A673 (cell line): ENCODE measurements at regions not wholly inside any gene's neighbourhood (a gene's known extent, or its start where the extent isn't known, plus 50 kb on each side); places are given as distances from the start of the nearest gene placed in this dataset.

ENCODE experiments used
- BruUV-seq: library from RNA; stranded (reverse); fragments of 400-500 nt; replicated peaks from 2 replicates; lab custom pipeline; 2021; lab: Mats Ljungman, UMichigan
- CTCF ChIA-PET: fragments of 300-600 bp; sonication (Branson Sonifier 250); formaldehyde crosslinking; loops from one replicate; lab custom pipeline; 2022; ENCODE audit warnings: antibody characterized with exemption; lab: Charles Lee
- POLR2A ChIA-PET: fragments of 300-600 bp; sonication (Branson Sonifier 250); formaldehyde crosslinking; loops from one replicate; lab custom pipeline; 2022; ENCODE audit warnings: antibody characterized with exemption; ENCODE audit not compliant: low non-redundant PET; lab: Charles Lee
- DNase-seq: peaks from one replicate; pipeline ENCODE4 v3.0.0-alpha.2; 2015; ENCODE audit warnings: low spot score
- H3K27ac ChIP-seq: fragments of 200-600 bp; sonication (generic); 2 replicates; pipeline ENCODE4 v1.5.1; 2016; ENCODE audit warnings: mixed run types, low read depth, mild to moderate bottlenecking, mixed read lengths, antibody characterized with exemption, low read length; ENCODE audit not compliant: poor library complexity, severe bottlenecking
- H3K27me3 ChIP-seq: fragments of 200-600 bp; sonication (generic); replicated peaks from 2 replicates; pipeline ENCODE4 v1.6.1; 2017; ENCODE audit warnings: mixed run types, low read depth, mild to moderate bottlenecking, mixed read lengths, antibody characterized with exemption, low read length; ENCODE audit not compliant: insufficient read depth, poor library complexity
- H3K36me3 ChIP-seq: fragments of 200-600 bp; sonication (generic); 2 replicates; pipeline ENCODE4 v1.6.1; 2016; ENCODE audit warnings: mixed run types, mild to moderate bottlenecking, mixed read lengths, antibody characterized with exemption, low read length; ENCODE audit not compliant: insufficient read depth, poor library complexity, severe bottlenecking
- H3K4me1 ChIP-seq: fragments of 200-600 bp; sonication (generic); 2 replicates; pipeline ENCODE4 v1.6.1; 2017; ENCODE audit warnings: mixed run types, mild to moderate bottlenecking, mixed read lengths, antibody characterized with exemption, low read length; ENCODE audit not compliant: insufficient read depth, poor library complexity, severe bottlenecking
- H3K4me3 ChIP-seq: fragments of 200-600 bp; sonication (generic); 2 replicates; pipeline ENCODE4 v1.5.1; 2016; ENCODE audit warnings: low read depth, mixed run types, mild to moderate bottlenecking, mixed read lengths, low read length; ENCODE audit not compliant: poor library complexity, severe bottlenecking
- H3K9me3 ChIP-seq: fragments of 200-600 bp; sonication (generic); 2 replicates; pipeline ENCODE4 v1.6.1; 2016; ENCODE audit warnings: mixed run types, low read depth, mild to moderate bottlenecking, mixed read lengths, antibody characterized with exemption, low read length; ENCODE audit not compliant: poor library complexity, severe bottlenecking
- CTCF ChIP-seq: fragments of 300-800, 200-600 bp; sonication (generic); conservative IDR thresholded peaks from 2 replicates; pipeline ENCODE4 v1.5.1; 2017; ENCODE audit warnings: low read depth, mild to moderate bottlenecking, antibody characterized with exemption, low read length, moderate library complexity, mixed read lengths
- EZH2 ChIP-seq: fragments of 200-600 bp; sonication (generic); IDR thresholded peaks from 2 replicates; pipeline ENCODE4 v1.6.1; 2017; ENCODE audit warnings: borderline replicate concordance, low read depth, mild to moderate bottlenecking, mixed read lengths, antibody characterized with exemption, low read length; ENCODE audit not compliant: poor library complexity, severe bottlenecking
- intact Hi-C: fragments of 100-400 bp; cut with micrococcal nuclease; formaldehyde crosslinking; loops from one replicate; pipeline ENCODE4 v1.10.0; 2022; ENCODE audit not compliant: unreplicated experiment

GRCh38 chr2:220504938-220505503, 877.6 kb downstream of the SLC4A3 start:
- ChIA-PET POLR2A (no interaction called here), CTCF (no interaction called here)
- TF ChIP-seq CTCF = no peak
- TF ChIP-seq EZH2 = no peak
- Histone ChIP-seq H3K4me3 (no peak overlapping the region), H3K36me3 (no peaks in the 10 kb centered on the region), H3K4me1 (peaks cover 9% of the 10 kb centered on the region), H3K27ac (no peak overlapping the region), H3K27me3 (no peaks in the 10 kb centered on the region), H3K9me3 (no peaks in the 10 kb centered on the region)
- DNase-seq = no peak
- BruUV-seq = no TSS peak
- intact Hi-C loops = no loop called here

GRCh38 chr2:220506466-220506865, 879.0 kb downstream of the SLC4A3 start:
- intact Hi-C loops = no loop called here
- POLR2A ChIA-PET = no interaction called here
- H3K4me3 ChIP-seq = no peak overlapping the region
- CTCF ChIA-PET = no interaction called here
- no TSS peak for BruUV-seq
- no peak for DNase-seq
- no peaks in the 10 kb centered on the region for H3K9me3 ChIP-seq
- no peak overlapping the region for H3K27ac ChIP-seq
- TF ChIP-seq EZH2 = no peak
- no peak for TF ChIP-seq CTCF
- no peaks in the 10 kb centered on the region for H3K27me3 ChIP-seq
- peaks cover 17% of the 10 kb centered on the region for H3K4me1 ChIP-seq
- no peaks in the 10 kb centered on the region for H3K36me3 ChIP-seq

- POLR2A ChIA-PET = interaction anchor here (0.5 kb wide), 1 partner anchor 130 kb away, joined by 5 read pairs; no protein-coding TSS in a partner anchor
- Histone ChIP-seq H3K36me3 (no peaks in the 10 kb centered on the region), H3K4me3 (no peak overlapping the region), H3K27me3 (no peaks in the 10 kb centered on the region), H3K4me1 (peaks cover 32% of the 10 kb centered on the region), H3K9me3 (no peaks in the 10 kb centered on the region), H3K27ac (no peak overlapping the region)
- intact Hi-C loops = no loop called here
- DNase-seq = no peak
- CTCF ChIA-PET = no interaction called here
- no TSS peak for BruUV-seq
- no peak for TF ChIP-seq EZH2
- TF ChIP-seq CTCF = no peak
Measured at GRCh38 chr2:220509096-220509757, 881.8 kb downstream of the SLC4A3 start.
